A172 (cell line): ENCODE measurements at regions not wholly inside any gene's neighbourhood (a gene's known extent, or its start where the extent isn't known, plus 50 kb on each side); places are given as distances from the start of the nearest gene placed in this dataset.
A peak's percentile ranks its signal among the peaks of the same experiment; 100 is the strongest.

Experiments
- DNase-seq: peaks from one replicate; pipeline ENCODE4 v3.0.0-alpha.2; 2015; ENCODE audit warnings: low spot score

- no peak for DNase-seq
Observed at GRCh38 chr22:48456449-48456848, 1371.2 kb downstream of the BRD1 start.

GRCh38 chr22:48453751-48454485 lies 1373.8 kb downstream of the BRD1 start:
- no peak for DNase-seq

GRCh38 chr22:48453171-48453570 lies 1374.5 kb downstream of the BRD1 start:
- DNase-seq, result no peak

- no peak for DNase-seq
Observed at GRCh38 chr22:48452766-48453165, 1374.9 kb downstream of the BRD1 start.

- no peak for DNase-seq
Observed at GRCh38 chr22:48451891-48452290, 1375.8 kb downstream of the BRD1 start.

- DNase-seq, result no peak
Observed at GRCh38 chr22:48450188-48450825, 1377.4 kb downstream of the BRD1 start.

- no peak for DNase-seq
Observed at GRCh38 chr22:48449466-48450187, 1378.0 kb downstream of the BRD1 start.

- DNase-seq, result no peak
Observed at GRCh38 chr22:48448821-48449220, 1378.9 kb downstream of the BRD1 start.

GRCh38 chr22:48445113-48445827 lies 1382.4 kb downstream of the BRD1 start:
- DNase-seq, result peak; percentile 76

- DNase-seq, result peak; percentile 38
Observed at GRCh38 chr22:48444320-48445112, 1383.2 kb downstream of the BRD1 start.

GRCh38 chr22:48443680-48444079 lies 1384.0 kb downstream of the BRD1 start:
- no peak for DNase-seq

- DNase-seq, result no peak
Observed at GRCh38 chr22:48442663-48443062, 1385.0 kb downstream of the BRD1 start.

GRCh38 chr22:48441553-48441850 lies 1386.2 kb downstream of the BRD1 start:
- DNase-seq, result no peak

GRCh38 chr22:48440673-48441552 lies 1386.8 kb downstream of the BRD1 start:
- DNase-seq, result no peak

GRCh38 chr22:48440176-48440575 lies 1387.5 kb downstream of the BRD1 start:
- no peak for DNase-seq

- DNase-seq, result no peak
Observed at GRCh38 chr22:48439560-48440135, 1388.0 kb downstream of the BRD1 start.

- peak; percentile 57 for DNase-seq
Observed at GRCh38 chr22:48438800-48439559, 1388.7 kb downstream of the BRD1 start.

GRCh38 chr22:48438096-48438495 lies 1389.6 kb downstream of the BRD1 start:
- no peak for DNase-seq

GRCh38 chr22:48436201-48436931 lies 1391.3 kb downstream of the BRD1 start:
- DNase-seq, result no peak
